Fibroblast of lung (primary cell): ENCODE measurements at regions not wholly inside any gene's neighbourhood (a gene's known extent, or its start where the extent isn't known, plus 50 kb on each side); places are given as distances from the start of the nearest gene placed in this dataset.

ENCODE experiments used
- DNase-seq, 2 donors: peaks; one replicate each; pipeline versions ENCODE4 v3.0.0 to v3.0.0-alpha.2; 2010; ENCODE audit warnings: low read depth in 2 of 2
- H2AFZ ChIP-seq: 2 replicates; pipeline ENCODE4 v1.5.1; 2012; ENCODE audit warnings: low read length, control low read depth, inconsistent platforms
- H3K27ac ChIP-seq: 2 replicates; pipeline ENCODE4 v1.5.1; 2011; ENCODE audit warnings: low read length, control low read depth; ENCODE audit not compliant: insufficient read depth
- H3K27me3 ChIP-seq: 2 replicates; pipeline ENCODE4 v1.5.1; 2011; ENCODE audit warnings: mild to moderate bottlenecking, low read length; ENCODE audit not compliant: control insufficient read depth, insufficient read depth
- H3K36me3 ChIP-seq: 2 replicates; pipeline ENCODE4 v1.5.1; 2011; ENCODE audit warnings: low read length; ENCODE audit not compliant: control insufficient read depth, insufficient read depth
- H3K4me1 ChIP-seq: 2 replicates; pipeline ENCODE4 v1.5.1; 2011; ENCODE audit warnings: low read length; ENCODE audit not compliant: control insufficient read depth, insufficient read depth; ENCODE audit errors: extremely low read depth
- H3K4me2 ChIP-seq: 2 replicates; pipeline ENCODE4 v1.5.1; 2011; ENCODE audit warnings: low read length, control low read depth; ENCODE audit not compliant: insufficient read depth; ENCODE audit errors: extremely low read depth
- H3K4me3 ChIP-seq, 4 experiments: fragments of 200-600 bp in 1 of 4; sonication (generic) in 1 of 4; replicated peaks in 1 of 4; 2 replicates each; pipeline ENCODE4 v1.5.1; 2011 to 2016; ENCODE audit warnings: low read length in 4 of 4, low read depth in 3 of 4, mild to moderate bottlenecking in 3 of 4, control low read depth in 2 of 4, inconsistent platforms in 1 of 4, mixed read lengths in 1 of 4; ENCODE audit not compliant: insufficient read depth in 1 of 4; ENCODE audit errors: control extremely low read depth in 1 of 4
- H3K79me2 ChIP-seq: 2 replicates; pipeline ENCODE4 v1.5.1; 2012; ENCODE audit warnings: mild to moderate bottlenecking, low read length, inconsistent platforms; ENCODE audit not compliant: control insufficient read depth, insufficient read depth
- H3K9ac ChIP-seq: 2 replicates; pipeline ENCODE4 v1.5.1; 2011; ENCODE audit warnings: mild to moderate bottlenecking, low read length, control low read depth; ENCODE audit not compliant: insufficient read depth
- H3K9me3 ChIP-seq: 2 replicates; pipeline ENCODE4 v1.5.1; 2012; ENCODE audit warnings: low read depth, low read length; ENCODE audit not compliant: control insufficient read depth, insufficient read depth
- H4K20me1 ChIP-seq: 2 replicates; pipeline ENCODE4 v1.5.1; 2011; ENCODE audit warnings: low read length; ENCODE audit not compliant: control insufficient read depth, insufficient read depth; ENCODE audit errors: extremely low read depth
- CTCF ChIP-seq, 2 donors: IDR thresholded peaks in 1 of 2; conservative IDR thresholded peaks in 1 of 2; 1 replicate in 1 of 2; 2 replicates in 1 of 2; pipeline ENCODE4 v1.5.1; 2011 to 2012; ENCODE audit warnings: low read length in 2 of 2, control low read depth in 1 of 2, inconsistent platforms in 1 of 2, low read depth in 1 of 2, mild to moderate bottlenecking in 1 of 2
- EZH2 ChIP-seq: IDR thresholded peaks from 2 replicates; pipeline ENCODE4 v1.5.1; 2012; ENCODE audit warnings: low read length, control low read depth, mild to moderate bottlenecking; ENCODE audit errors: missing control alignments

- Histone ChIP-seq H3K9ac (no peak overlapping the region), H3K4me2 (no peak overlapping the region), H3K4me1 (peaks cover 1% of the 10 kb centered on the region), H3K9me3 (no peaks in the 10 kb centered on the region), H3K27ac (no peak overlapping the region), H2AFZ (no peak overlapping the region), H3K4me3 (no peak overlapping the region), H3K27me3 (no peaks in the 10 kb centered on the region), H4K20me1 (no peaks in the 10 kb centered on the region), H3K36me3 (no peaks in the 10 kb centered on the region), H3K79me2 (no peaks in the 10 kb centered on the region)
- TF ChIP-seq EZH2 (no peak), CTCF (conservative IDR thresholded peaks at IDR 0.05 in 1 of 2, IDR thresholded peaks at IDR 0.05 in 1 of 2; ENCODE audit: low read depth in 1 of 2, low read length in 2 of 2) (no peak)
- DNase-seq: no peak
Measured at GRCh38 chr2:66919286-66919685, 477.8 kb upstream of the ETAA1 start.

- Histone ChIP-seq H3K4me3 (no peak overlapping the region), H3K36me3 (no peaks in the 10 kb centered on the region), H3K4me2 (no peak overlapping the region), H2AFZ (no peak overlapping the region), H3K27ac (no peak overlapping the region), H3K9ac (no peak overlapping the region), H3K79me2 (no peaks in the 10 kb centered on the region), H4K20me1 (no peaks in the 10 kb centered on the region), H3K27me3 (no peaks in the 10 kb centered on the region), H3K9me3 (no peaks in the 10 kb centered on the region), H3K4me1 (no peaks in the 10 kb centered on the region)
- TF ChIP-seq CTCF (conservative IDR thresholded peaks at IDR 0.05 in 1 of 2, IDR thresholded peaks at IDR 0.05 in 1 of 2; ENCODE audit: low read depth in 1 of 2, low read length in 2 of 2) (no peak), EZH2 (no peak)
- DNase-seq: no peak
Measured at GRCh38 chr2:66920415-66920814, 476.7 kb upstream of the ETAA1 start.

GRCh38 chr2:66925128-66925527 is 472.0 kb upstream of the ETAA1 start:
- H3K4me2 ChIP-seq: no peak overlapping the region
- H2AFZ ChIP-seq: no peak overlapping the region
- H3K9ac ChIP-seq: no peak overlapping the region
- no peaks in the 10 kb centered on the region for H4K20me1 ChIP-seq
- TF ChIP-seq EZH2 (no peak), CTCF (conservative IDR thresholded peaks at IDR 0.05 in 1 of 2, IDR thresholded peaks at IDR 0.05 in 1 of 2; ENCODE audit: low read depth in 1 of 2, low read length in 2 of 2) (no peak)
- peak; percentile 20 to 72 for DNase-seq
- peaks cover 4% of the 10 kb centered on the region for H3K4me1 ChIP-seq
- no peak overlapping the region for H3K27ac ChIP-seq
- H3K36me3 ChIP-seq: no peaks in the 10 kb centered on the region
- H3K4me3 ChIP-seq: no peak overlapping the region
- H3K27me3 ChIP-seq: no peaks in the 10 kb centered on the region
- no peaks in the 10 kb centered on the region for H3K79me2 ChIP-seq
- H3K9me3 ChIP-seq: no peaks in the 10 kb centered on the region
